GM21381 (cell line): ENCODE measurements at regions not wholly inside any gene's neighbourhood (a gene's known extent, or its start where the extent isn't known, plus 50 kb on each side); places are given as distances from the start of the nearest gene placed in this dataset.
A peak's percentile ranks its signal among the peaks of the same experiment; 100 is the strongest.

Source experiments
- ATAC-seq: cut with Tn5 transposase; IDR thresholded peaks from one replicate; pipeline ENCODE4 v1.9.1; 2021; ENCODE audit warnings: mild to moderate bottlenecking, moderate library complexity; ENCODE audit not compliant: unreplicated experiment

- peak; percentile 44 for ATAC-seq
Measured at GRCh38 chr6:56772737-56773184, 130.1 kb upstream of the DST start.

GRCh38 chr6:56771929-56772607 lies 129.4 kb upstream of the DST start:
- no peak for ATAC-seq

- ATAC-seq, result no peak
Measured at GRCh38 chr6:56771189-56771588, 128.5 kb upstream of the DST start.

GRCh38 chr6:56770011-56770520 lies 127.4 kb upstream of the DST start:
- ATAC-seq, result no peak

GRCh38 chr6:56767892-56768531 lies 125.3 kb upstream of the DST start:
- no peak for ATAC-seq

GRCh38 chr6:56767435-56767834 lies 124.7 kb upstream of the DST start:
- no peak for ATAC-seq

GRCh38 chr6:56766806-56767178 lies 124.1 kb upstream of the DST start:
- peak; percentile 75 for ATAC-seq

GRCh38 chr6:56766139-56766805 lies 123.6 kb upstream of the DST start:
- no peak for ATAC-seq

GRCh38 chr6:56765494-56765893 lies 122.8 kb upstream of the DST start:
- ATAC-seq, result no peak

GRCh38 chr6:56764081-56764566 lies 121.4 kb upstream of the DST start:
- ATAC-seq, result peak; percentile 47

- no peak for ATAC-seq
Measured at GRCh38 chr6:56761651-56762050, 119.0 kb upstream of the DST start.

- ATAC-seq, result no peak
Measured at GRCh38 chr6:56760842-56761241, 118.2 kb upstream of the DST start.

GRCh38 chr6:56759521-56759920 lies 116.8 kb upstream of the DST start:
- no peak for ATAC-seq

GRCh38 chr6:56758553-56758952 lies 115.9 kb upstream of the DST start:
- ATAC-seq, result no peak

GRCh38 chr6:56758120-56758519 lies 115.4 kb upstream of the DST start:
- no peak for ATAC-seq

- ATAC-seq, result peak; percentile 44
Measured at GRCh38 chr6:56757588-56757984, 114.9 kb upstream of the DST start.

- no peak for ATAC-seq
Measured at GRCh38 chr6:56756791-56757587, 114.3 kb upstream of the DST start.

- no peak for ATAC-seq
Measured at GRCh38 chr6:56756219-56756789, 113.6 kb upstream of the DST start.

- no peak for ATAC-seq
Measured at GRCh38 chr6:56755040-56755439, 112.4 kb upstream of the DST start.

- no peak for ATAC-seq
Measured at GRCh38 chr6:56753811-56754210, 111.1 kb upstream of the DST start.

- ATAC-seq, result no peak
Measured at GRCh38 chr6:56752534-56752933, 109.8 kb upstream of the DST start.
